SK-N-SH treated with all-trans-retinoic acid at 6 μM for 48 hours (cell line): ENCODE measurements at regions not wholly inside any gene's neighbourhood (a gene's known extent, or its start where the extent isn't known, plus 50 kb on each side); places are given as distances from the start of the nearest gene placed in this dataset.

ENCODE experiments used
- ATAC-seq: fragments of 200-7000 bp; cut with Tn5 transposase; 3 replicates; pipeline ENCODE4 v1.9.1; 2020; ENCODE audit warnings: mild to moderate bottlenecking, moderate library complexity
- ARNTL ChIP-seq: fragments of 450-650 bp; formaldehyde crosslinking; IDR thresholded peaks from 2 replicates; pipeline ENCODE4 v1.5.0; 2020; ENCODE audit warnings: low read depth, mild to moderate bottlenecking, moderate library complexity, borderline replicate concordance
- BACH2 ChIP-seq: fragments of 250-450 bp; sonication (Bioruptor Pico); IDR thresholded peaks from 2 replicates; pipeline ENCODE4 v1.9.0; 2021; ENCODE audit warnings: mild to moderate bottlenecking, borderline replicate concordance
- CREB5 ChIP-seq: fragments of 250-450 bp; sonication (Bioruptor Pico); IDR thresholded peaks from 2 replicates; pipeline ENCODE4 v1.5.1; 2020; ENCODE audit warnings: low read depth, mild to moderate bottlenecking, moderate library complexity
- CSDC2 ChIP-seq: fragments of 250-450 bp; sonication (Bioruptor Pico); IDR thresholded peaks from 2 replicates; pipeline ENCODE4 v1.5.0; 2020; ENCODE audit warnings: mild to moderate bottlenecking, moderate library complexity
- CSRNP3 ChIP-seq: fragments of 250-450 bp; sonication (Bioruptor Pico); IDR thresholded peaks from 2 replicates; pipeline ENCODE4 v1.5.1; 2021; ENCODE audit warnings: mild to moderate bottlenecking, moderate library complexity
- ESRRG ChIP-seq: fragments of 250-450 bp; sonication (Bioruptor Pico); IDR thresholded peaks from 2 replicates; pipeline ENCODE4 v1.6.1; 2021; ENCODE audit warnings: mild to moderate bottlenecking
- GLIS3 ChIP-seq: fragments of 250-450 bp; sonication (Bioruptor Pico); IDR thresholded peaks from 2 replicates; pipeline ENCODE4 v1.5.0; 2020; ENCODE audit warnings: mild to moderate bottlenecking, moderate library complexity
- ISL1 ChIP-seq: fragments of 250-450 bp; sonication (Bioruptor Pico); IDR thresholded peaks from 2 replicates; pipeline ENCODE4 v2.1.2; 2022; ENCODE audit warnings: mild to moderate bottlenecking, moderate library complexity
- OSR1 ChIP-seq: fragments of 250-450 bp; sonication (Bioruptor Pico); IDR thresholded peaks from 2 replicates; pipeline ENCODE4 v1.8.0; 2022; ENCODE audit warnings: moderate library complexity, mild to moderate bottlenecking, inconsistent platforms
- PATZ1 ChIP-seq: fragments of 250-450 bp; sonication (Bioruptor Pico); IDR thresholded peaks from 2 replicates; pipeline ENCODE4 v1.8.0; 2020; ENCODE audit warnings: mild to moderate bottlenecking, moderate library complexity, borderline replicate concordance
- PPARA ChIP-seq: fragments of 250-450 bp; sonication (Bioruptor Pico); IDR thresholded peaks from 2 replicates; pipeline ENCODE4 v1.5.0; 2020; ENCODE audit warnings: mild to moderate bottlenecking, borderline replicate concordance
- RARB ChIP-seq: fragments of 250-450 bp; sonication (Bioruptor Pico); IDR thresholded peaks from 2 replicates; pipeline ENCODE4 v1.8.0; 2021; ENCODE audit warnings: mild to moderate bottlenecking, moderate library complexity
- SNAI2 ChIP-seq: fragments of 250-450 bp; sonication (Bioruptor Pico); IDR thresholded peaks from 2 replicates; pipeline ENCODE4 v1.5.0; 2020; ENCODE audit warnings: mild to moderate bottlenecking, moderate library complexity
- TCF4 ChIP-seq: fragments of 250-450 bp; sonication (Bioruptor Pico); IDR thresholded peaks from 2 replicates; pipeline ENCODE4 v1.8.0; 2021; ENCODE audit warnings: mild to moderate bottlenecking, moderate library complexity, borderline replicate concordance
- TOX ChIP-seq: fragments of 250-450 bp; sonication (Bioruptor Pico); IDR thresholded peaks from 2 replicates; pipeline ENCODE4 v1.8.0; 2021; ENCODE audit warnings: mild to moderate bottlenecking, moderate library complexity, borderline replicate concordance
- TSHZ2 ChIP-seq: fragments of 250-450 bp; sonication (Bioruptor Pico); IDR thresholded peaks from 2 replicates; pipeline ENCODE4 v1.5.0; 2020; ENCODE audit warnings: mild to moderate bottlenecking, moderate library complexity
- ZC3H10 ChIP-seq: fragments of 250-450 bp; sonication (Bioruptor Pico); IDR thresholded peaks from 2 replicates; pipeline ENCODE4 v1.5.1; 2021; ENCODE audit warnings: mild to moderate bottlenecking, moderate library complexity
- ZFP3 ChIP-seq: fragments of 250-450 bp; sonication (Bioruptor Pico); IDR thresholded peaks from 2 replicates; pipeline ENCODE4 v1.5.0; 2020; ENCODE audit warnings: mild to moderate bottlenecking, moderate library complexity
- ZFP30 ChIP-seq: fragments of 450-650 bp; formaldehyde crosslinking; IDR thresholded peaks from 2 replicates; pipeline ENCODE4 v1.5.0; 2022; ENCODE audit warnings: mild to moderate bottlenecking, moderate library complexity
- ZNF565 ChIP-seq: fragments of 450-650 bp; formaldehyde crosslinking; conservative IDR thresholded peaks from 2 replicates; pipeline ENCODE4 v1.5.0; 2020; ENCODE audit warnings: low read depth, mild to moderate bottlenecking, moderate library complexity
- ZNF70 ChIP-seq: fragments of 450-650 bp; formaldehyde crosslinking; IDR thresholded peaks from 2 replicates; pipeline ENCODE4 v1.5.0; 2020; ENCODE audit warnings: mild to moderate bottlenecking, moderate library complexity
- ZNF8 ChIP-seq: fragments of 450-650 bp; formaldehyde crosslinking; IDR thresholded peaks from 2 replicates; pipeline ENCODE4 v1.5.0; 2020; ENCODE audit warnings: mild to moderate bottlenecking, moderate library complexity

GRCh38 chr4:54941994-54942552 is 183.3 kb downstream of the KDR start:
- TF ChIP-seq RARB, result no peak
- no peak for TF ChIP-seq CSRNP3 (CRISPR knock-in tag)
- no peak for TF ChIP-seq ZNF70
- TF ChIP-seq GLIS3 (CRISPR knock-in tag), result no peak
- TF ChIP-seq TCF4 (CRISPR knock-in tag), result no peak
- TF ChIP-seq TOX (CRISPR knock-in tag), result no peak
- TF ChIP-seq ZFP30 (CRISPR knock-in tag), result no peak
- TF ChIP-seq ZNF565 (CRISPR knock-in tag), result no peak
- no peak for TF ChIP-seq ZFP3 (CRISPR knock-in tag)
- TF ChIP-seq CSDC2 (CRISPR knock-in tag), result no peak
- no peak for TF ChIP-seq CREB5 (CRISPR knock-in tag)
- no peak for TF ChIP-seq OSR1 (CRISPR knock-in tag)
- no peak for TF ChIP-seq ZC3H10
- no peak for TF ChIP-seq PATZ1
- no peak for TF ChIP-seq TSHZ2 (CRISPR knock-in tag)
- no peak for TF ChIP-seq ESRRG
- no peak for TF ChIP-seq PPARA (CRISPR knock-in tag)
- ATAC-seq, result no peak

GRCh38 chr4:54940996-54941865 is 184.2 kb downstream of the KDR start:
- no peak for TF ChIP-seq PPARA (CRISPR knock-in tag)
- no peak for TF ChIP-seq GLIS3 (CRISPR knock-in tag)
- TF ChIP-seq ZFP30 (CRISPR knock-in tag), result no peak
- no peak for TF ChIP-seq ZFP3 (CRISPR knock-in tag)
- no peak for TF ChIP-seq BACH2 (CRISPR knock-in tag)
- TF ChIP-seq ZNF70, result no peak
- TF ChIP-seq ARNTL, result no peak
- TF ChIP-seq RARB, result no peak
- TF ChIP-seq ESRRG, result no peak
- TF ChIP-seq ZNF8, result no peak
- no peak for TF ChIP-seq CREB5 (CRISPR knock-in tag)
- no peak for TF ChIP-seq ISL1
- TF ChIP-seq ZNF565 (CRISPR knock-in tag), result no peak
- no peak for TF ChIP-seq CSDC2 (CRISPR knock-in tag)
- TF ChIP-seq OSR1 (CRISPR knock-in tag), result no peak
- no peak for TF ChIP-seq TSHZ2 (CRISPR knock-in tag)
- no peak for TF ChIP-seq SNAI2 (CRISPR knock-in tag)
- ATAC-seq, result no peak
